Osteoblast (primary cell): ENCODE measurements at regions not wholly inside any gene's neighbourhood (a gene's known extent, or its start where the extent isn't known, plus 50 kb on each side); places are given as distances from the start of the nearest gene placed in this dataset.

ENCODE experiments used
- DNase-seq: peaks from one replicate; pipeline ENCODE4 v3.0.0; 2011; ENCODE audit warnings: low spot score, mixed read lengths; ENCODE audit not compliant: insufficient read length; ENCODE audit errors: missing footprints
- H2AFZ ChIP-seq: 2 replicates; pipeline ENCODE4 v1.6.0; 2011; ENCODE audit warnings: mild to moderate bottlenecking, low read length
- H3K27ac ChIP-seq: 2 replicates; pipeline ENCODE4 v1.5.1; 2011; ENCODE audit warnings: mild to moderate bottlenecking, low read depth, low read length, moderate library complexity
- H3K27me3 ChIP-seq: 2 replicates; pipeline ENCODE4 v1.6.0; 2012; ENCODE audit warnings: mild to moderate bottlenecking, control low read depth, inconsistent platforms, low read length, moderate library complexity; ENCODE audit not compliant: insufficient read depth
- H3K36me3 ChIP-seq: 2 replicates; pipeline ENCODE4 v1.5.1; 2011; ENCODE audit warnings: mild to moderate bottlenecking, low read length, control low read depth, moderate library complexity; ENCODE audit not compliant: insufficient read depth
- H3K4me1 ChIP-seq: 2 replicates; pipeline ENCODE4 v1.5.1; 2011; ENCODE audit warnings: mild to moderate bottlenecking, low read length, control low read depth, moderate library complexity; ENCODE audit not compliant: insufficient read depth
- H3K4me2 ChIP-seq: 2 replicates; pipeline ENCODE4 v1.6.0; 2011; ENCODE audit warnings: mild to moderate bottlenecking, low read length; ENCODE audit not compliant: insufficient read depth
- H3K4me3 ChIP-seq: fragments of 200-600 bp; sonication (generic); 3 replicates; pipeline ENCODE4 v1.5.1; 2012; ENCODE audit warnings: mild to moderate bottlenecking, low read length, inconsistent platforms; ENCODE audit not compliant: insufficient read depth
- H3K79me2 ChIP-seq: 2 replicates; pipeline ENCODE4 v1.6.0; 2012; ENCODE audit warnings: mild to moderate bottlenecking, low read length, control low read depth, inconsistent platforms; ENCODE audit not compliant: insufficient read depth
- H3K9me3 ChIP-seq: 2 replicates; pipeline ENCODE4 v1.5.1; 2011; ENCODE audit warnings: low read depth, low read length, control low read depth
- H4K20me1 ChIP-seq: 2 replicates; pipeline ENCODE4 v1.6.0; 2012; ENCODE audit warnings: mild to moderate bottlenecking, low read length, control low read depth; ENCODE audit not compliant: insufficient read depth
- TF ChIP-seq, protein P1 (sequence below): IDR thresholded peaks from 2 replicates; pipeline ENCODE4 v1.5.1; 2011; ENCODE audit warnings: mild to moderate bottlenecking, low read depth, low read length, moderate library complexity; ENCODE audit errors: extremely low read depth

DNA sequence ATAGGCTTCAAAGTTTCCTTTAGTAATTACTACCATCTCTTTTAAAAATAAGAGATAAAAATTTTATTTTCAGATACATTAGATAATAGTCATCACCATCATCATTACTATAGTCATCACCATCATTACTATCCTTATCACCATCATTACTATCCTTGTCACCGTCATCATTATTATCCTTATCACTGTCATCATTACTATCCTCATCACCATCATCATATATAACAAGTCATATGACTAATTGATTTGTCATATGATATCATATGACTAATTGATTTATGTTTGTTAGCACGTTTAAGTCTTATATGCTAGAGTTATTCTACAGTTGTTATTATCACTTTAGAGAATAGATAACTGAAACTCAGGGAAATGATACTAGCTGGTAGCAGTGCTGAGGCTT is 382.1 kb upstream of the CDH18 start:
- no peaks in the 10 kb centered on the region for H3K27me3 ChIP-seq
- H3K4me2 ChIP-seq: no peak overlapping the region
- no peak overlapping the region for H3K27ac ChIP-seq
- H3K36me3 ChIP-seq: no peaks in the 10 kb centered on the region
- TF ChIP-seq, protein P1, sequence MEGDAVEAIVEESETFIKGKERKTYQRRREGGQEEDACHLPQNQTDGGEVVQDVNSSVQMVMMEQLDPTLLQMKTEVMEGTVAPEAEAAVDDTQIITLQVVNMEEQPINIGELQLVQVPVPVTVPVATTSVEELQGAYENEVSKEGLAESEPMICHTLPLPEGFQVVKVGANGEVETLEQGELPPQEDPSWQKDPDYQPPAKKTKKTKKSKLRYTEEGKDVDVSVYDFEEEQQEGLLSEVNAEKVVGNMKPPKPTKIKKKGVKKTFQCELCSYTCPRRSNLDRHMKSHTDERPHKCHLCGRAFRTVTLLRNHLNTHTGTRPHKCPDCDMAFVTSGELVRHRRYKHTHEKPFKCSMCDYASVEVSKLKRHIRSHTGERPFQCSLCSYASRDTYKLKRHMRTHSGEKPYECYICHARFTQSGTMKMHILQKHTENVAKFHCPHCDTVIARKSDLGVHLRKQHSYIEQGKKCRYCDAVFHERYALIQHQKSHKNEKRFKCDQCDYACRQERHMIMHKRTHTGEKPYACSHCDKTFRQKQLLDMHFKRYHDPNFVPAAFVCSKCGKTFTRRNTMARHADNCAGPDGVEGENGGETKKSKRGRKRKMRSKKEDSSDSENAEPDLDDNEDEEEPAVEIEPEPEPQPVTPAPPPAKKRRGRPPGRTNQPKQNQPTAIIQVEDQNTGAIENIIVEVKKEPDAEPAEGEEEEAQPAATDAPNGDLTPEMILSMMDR: no peak
- H3K9me3 ChIP-seq: no peaks in the 10 kb centered on the region
- no peaks in the 10 kb centered on the region for H3K79me2 ChIP-seq
- no peaks in the 10 kb centered on the region for H3K4me1 ChIP-seq
- no peaks in the 10 kb centered on the region for H4K20me1 ChIP-seq
- no peak overlapping the region for H3K4me3 ChIP-seq
- DNase-seq: no peak
- H2AFZ ChIP-seq: no peak overlapping the region

DNA sequence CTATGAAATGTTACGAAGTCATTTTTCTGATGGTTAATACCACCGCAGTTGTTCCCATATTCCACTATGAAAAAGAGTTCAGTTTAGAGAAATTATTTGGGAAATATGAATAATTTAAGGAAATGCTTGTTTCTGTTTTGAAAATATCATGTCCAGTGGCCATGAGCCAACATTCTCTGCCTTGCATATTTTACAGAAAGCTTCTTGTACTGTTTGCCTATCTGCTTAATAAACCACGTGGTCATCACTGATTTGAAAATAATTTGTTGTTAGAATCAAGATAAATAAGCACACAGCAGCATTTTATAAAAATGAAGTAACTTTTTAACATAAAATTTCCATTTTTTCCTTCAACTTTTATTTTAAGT is 381.5 kb upstream of the CDH18 start:
- Histone ChIP-seq H3K9me3 (no peaks in the 10 kb centered on the region), H3K36me3 (no peaks in the 10 kb centered on the region), H4K20me1 (no peaks in the 10 kb centered on the region), H3K27ac (no peak overlapping the region), H3K4me3 (no peak overlapping the region), H3K4me1 (no peaks in the 10 kb centered on the region), H2AFZ (no peak overlapping the region), H3K4me2 (no peak overlapping the region), H3K79me2 (no peaks in the 10 kb centered on the region), H3K27me3 (no peaks in the 10 kb centered on the region)
- no peak for DNase-seq
- TF ChIP-seq, protein P1: no peak

DNA sequence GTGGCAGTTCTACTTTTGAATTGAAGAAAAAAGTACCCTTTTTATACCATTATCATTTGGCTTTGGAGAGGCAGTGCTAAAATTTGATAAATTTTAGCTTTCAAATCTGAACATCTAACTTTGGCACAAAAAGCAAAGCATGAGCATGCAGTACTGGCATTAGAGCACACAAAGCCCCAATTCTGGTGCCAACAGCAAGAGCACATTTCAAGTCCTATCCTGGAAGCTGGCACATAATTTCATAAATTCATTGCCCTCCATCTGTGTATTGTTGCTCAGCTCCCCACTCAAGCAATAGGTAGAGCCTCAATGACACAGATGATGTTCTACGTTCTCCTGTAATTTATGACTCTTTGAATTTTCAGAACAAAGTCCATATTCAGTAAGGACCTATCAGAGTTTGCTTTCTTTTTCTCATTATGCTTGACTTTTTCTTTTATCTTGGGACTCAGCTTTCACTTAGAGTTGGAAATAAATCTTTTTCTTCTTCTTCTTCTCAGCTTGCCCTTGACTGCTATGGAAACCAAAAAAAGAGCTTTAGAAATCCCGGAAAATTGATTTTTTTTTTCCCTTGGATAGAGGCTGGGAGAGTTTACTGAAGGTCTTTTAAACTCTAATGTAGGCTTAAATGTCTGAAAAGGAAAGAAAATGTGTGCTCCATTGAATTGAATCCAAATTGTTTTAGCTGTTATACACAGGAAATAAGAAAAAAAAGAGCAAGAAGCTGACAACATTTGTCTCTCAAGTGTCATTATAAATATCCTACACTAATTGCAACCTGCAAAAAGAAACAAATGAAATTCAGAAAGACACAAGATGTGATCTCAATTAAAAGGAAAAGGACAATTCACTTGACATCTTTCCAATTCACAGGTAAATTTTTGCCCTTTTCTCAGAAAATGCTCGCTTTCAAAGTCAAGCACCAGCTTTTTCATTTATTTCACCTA is 380.8 kb upstream of the CDH18 start:
- TF ChIP-seq, protein P1: no peak
- H3K9me3 ChIP-seq: no peaks in the 10 kb centered on the region
- no peak overlapping the region for H3K4me2 ChIP-seq
- no peaks in the 10 kb centered on the region for H3K79me2 ChIP-seq
- no peaks in the 10 kb centered on the region for H4K20me1 ChIP-seq
- H3K4me1 ChIP-seq: no peaks in the 10 kb centered on the region
- H3K4me3 ChIP-seq: no peak overlapping the region
- no peak overlapping the region for H2AFZ ChIP-seq
- no peak overlapping the region for H3K27ac ChIP-seq
- DNase-seq: no peak
- no peaks in the 10 kb centered on the region for H3K27me3 ChIP-seq
- no peaks in the 10 kb centered on the region for H3K36me3 ChIP-seq

DNA sequence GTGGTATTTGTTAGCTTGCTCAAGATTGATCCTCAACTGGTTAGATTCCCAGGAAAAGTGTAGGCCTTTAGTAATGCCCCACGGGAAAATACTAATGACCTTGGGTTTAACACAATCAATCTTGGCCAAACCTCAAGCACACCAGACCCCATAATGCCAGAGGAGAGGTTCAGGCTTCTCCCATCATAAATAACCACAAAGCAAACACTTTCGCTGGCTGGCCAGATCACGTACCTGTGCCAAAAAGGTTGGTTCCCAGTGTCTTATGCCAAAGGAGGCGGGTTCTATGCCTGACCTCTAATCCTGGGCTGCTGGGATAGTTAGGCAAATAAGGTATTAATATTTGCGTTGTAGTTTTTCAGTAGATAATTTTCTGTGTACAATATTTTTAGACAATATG is 379.2 kb upstream of the CDH18 start:
- H3K4me2 ChIP-seq: no peak overlapping the region
- no peak overlapping the region for H2AFZ ChIP-seq
- H3K4me1 ChIP-seq: no peaks in the 10 kb centered on the region
- H3K36me3 ChIP-seq: no peaks in the 10 kb centered on the region
- TF ChIP-seq, protein P1: no peak
- no peaks in the 10 kb centered on the region for H3K9me3 ChIP-seq
- no peaks in the 10 kb centered on the region for H3K27me3 ChIP-seq
- DNase-seq: no peak
- no peaks in the 10 kb centered on the region for H4K20me1 ChIP-seq
- no peak overlapping the region for H3K27ac ChIP-seq
- H3K79me2 ChIP-seq: no peaks in the 10 kb centered on the region
- no peak overlapping the region for H3K4me3 ChIP-seq
